ENCODE measurements at regions not wholly inside any gene's neighbourhood (a gene's known extent, or its start where the extent isn't known, plus 50 kb on each side); places are given as distances from the start of the nearest gene placed in this dataset.

DNA sequence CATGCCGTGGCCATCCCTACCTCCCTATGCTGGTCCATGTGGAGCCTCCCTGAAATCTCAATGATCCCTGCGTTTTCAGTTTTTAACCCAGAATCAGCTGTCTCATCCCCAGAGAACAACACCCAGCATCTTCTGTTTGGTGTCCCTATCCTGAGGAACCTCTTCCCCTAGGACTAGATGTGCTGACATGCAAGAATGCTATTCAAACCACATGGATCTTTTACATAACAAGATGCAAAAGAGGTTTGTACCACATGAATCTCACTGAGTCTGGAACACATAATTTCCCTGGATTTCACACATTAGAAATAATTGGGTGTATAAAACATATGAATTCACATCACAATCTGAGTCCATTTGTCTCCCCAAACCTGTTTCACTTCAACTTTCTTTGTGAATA lies 174.6 kb upstream of the NECTIN3 start:
- intact Hi-C loops (cut with DNase I), result no loop called here
- Histone ChIP-seq H3K36me3 (no peaks in the 10 kb centered on the region), H3K4me1 (no peaks in the 10 kb centered on the region), H3K4me3 (no peak overlapping the region), H3K27me3 (no peaks in the 10 kb centered on the region), H3K27ac (no peak overlapping the region), H3K9me3 (no peaks in the 10 kb centered on the region)
- DNase-seq (ENCODE audit: low spot score in 2 of 2), result no peak
- TF ChIP-seq, protein P1, sequence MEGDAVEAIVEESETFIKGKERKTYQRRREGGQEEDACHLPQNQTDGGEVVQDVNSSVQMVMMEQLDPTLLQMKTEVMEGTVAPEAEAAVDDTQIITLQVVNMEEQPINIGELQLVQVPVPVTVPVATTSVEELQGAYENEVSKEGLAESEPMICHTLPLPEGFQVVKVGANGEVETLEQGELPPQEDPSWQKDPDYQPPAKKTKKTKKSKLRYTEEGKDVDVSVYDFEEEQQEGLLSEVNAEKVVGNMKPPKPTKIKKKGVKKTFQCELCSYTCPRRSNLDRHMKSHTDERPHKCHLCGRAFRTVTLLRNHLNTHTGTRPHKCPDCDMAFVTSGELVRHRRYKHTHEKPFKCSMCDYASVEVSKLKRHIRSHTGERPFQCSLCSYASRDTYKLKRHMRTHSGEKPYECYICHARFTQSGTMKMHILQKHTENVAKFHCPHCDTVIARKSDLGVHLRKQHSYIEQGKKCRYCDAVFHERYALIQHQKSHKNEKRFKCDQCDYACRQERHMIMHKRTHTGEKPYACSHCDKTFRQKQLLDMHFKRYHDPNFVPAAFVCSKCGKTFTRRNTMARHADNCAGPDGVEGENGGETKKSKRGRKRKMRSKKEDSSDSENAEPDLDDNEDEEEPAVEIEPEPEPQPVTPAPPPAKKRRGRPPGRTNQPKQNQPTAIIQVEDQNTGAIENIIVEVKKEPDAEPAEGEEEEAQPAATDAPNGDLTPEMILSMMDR (IDR thresholded peaks at IDR 0.05), result no peak

DNA sequence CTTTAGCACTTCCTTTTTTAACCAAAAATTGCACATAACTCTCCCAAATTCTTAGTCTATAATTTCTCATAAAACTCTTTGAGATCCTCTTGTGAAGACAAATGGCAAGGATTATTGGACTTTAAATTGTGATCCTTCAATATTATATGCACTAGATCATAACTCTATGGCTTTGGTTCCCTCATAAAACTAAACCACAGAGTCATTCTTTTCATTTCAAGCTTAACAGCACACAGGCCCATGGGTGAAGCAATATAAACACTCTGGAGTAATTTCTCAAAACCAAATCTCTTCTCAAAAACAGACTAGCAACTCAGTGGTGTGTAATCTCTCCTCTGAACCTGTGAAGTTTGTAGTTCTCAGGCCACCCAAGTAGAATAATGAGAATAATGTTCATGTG lies 171.0 kb upstream of the NECTIN3 start:
- H3K27me3 ChIP-seq, result no peaks in the 10 kb centered on the region
- no peak for DNase-seq (ENCODE audit: low spot score in 2 of 2)

DNA sequence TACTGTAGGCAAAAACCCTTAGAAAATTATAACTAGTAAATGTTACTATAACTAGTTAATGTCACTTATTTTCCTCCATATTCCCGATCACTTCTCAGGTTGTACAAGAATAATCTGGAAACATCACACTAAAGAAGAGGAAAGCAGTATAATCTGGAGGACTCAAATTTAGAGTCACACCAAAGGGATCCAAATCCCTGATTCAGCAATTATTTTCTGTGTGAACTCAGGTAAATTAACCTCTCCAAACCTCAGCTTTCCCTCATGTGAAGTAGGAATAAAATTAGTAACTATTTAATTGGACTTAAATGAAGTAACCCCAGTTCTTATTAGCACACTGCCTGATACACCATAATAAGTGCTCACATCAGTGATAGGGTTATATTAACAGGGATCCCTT lies 170.1 kb upstream of the NECTIN3 start:
- Histone ChIP-seq H3K4me1 (no peaks in the 10 kb centered on the region), H3K27ac (no peak overlapping the region), H3K27me3 (no peaks in the 10 kb centered on the region), H3K36me3 (no peaks in the 10 kb centered on the region), H3K4me3 (no peak overlapping the region), H3K9me3 (no peaks in the 10 kb centered on the region)
- DNase-seq (ENCODE audit: low spot score in 2 of 2), result no peak
- TF ChIP-seq, protein P1 (IDR thresholded peaks at IDR 0.05), result no peak
- intact Hi-C loops (cut with DNase I), result no loop called here

More for the DNA sequence above, 171.0 kb upstream of the NECTIN3 start:
- no peak overlapping the region for H3K27ac ChIP-seq
- no peaks in the 10 kb centered on the region for H3K4me1 ChIP-seq
- no peaks in the 10 kb centered on the region for H3K36me3 ChIP-seq
- intact Hi-C loops (cut with DNase I), result no loop called here
- H3K9me3 ChIP-seq, result no peaks in the 10 kb centered on the region
- H3K4me3 ChIP-seq, result no peak overlapping the region
- TF ChIP-seq, protein P1 (IDR thresholded peaks at IDR 0.05), result no peak

DNA sequence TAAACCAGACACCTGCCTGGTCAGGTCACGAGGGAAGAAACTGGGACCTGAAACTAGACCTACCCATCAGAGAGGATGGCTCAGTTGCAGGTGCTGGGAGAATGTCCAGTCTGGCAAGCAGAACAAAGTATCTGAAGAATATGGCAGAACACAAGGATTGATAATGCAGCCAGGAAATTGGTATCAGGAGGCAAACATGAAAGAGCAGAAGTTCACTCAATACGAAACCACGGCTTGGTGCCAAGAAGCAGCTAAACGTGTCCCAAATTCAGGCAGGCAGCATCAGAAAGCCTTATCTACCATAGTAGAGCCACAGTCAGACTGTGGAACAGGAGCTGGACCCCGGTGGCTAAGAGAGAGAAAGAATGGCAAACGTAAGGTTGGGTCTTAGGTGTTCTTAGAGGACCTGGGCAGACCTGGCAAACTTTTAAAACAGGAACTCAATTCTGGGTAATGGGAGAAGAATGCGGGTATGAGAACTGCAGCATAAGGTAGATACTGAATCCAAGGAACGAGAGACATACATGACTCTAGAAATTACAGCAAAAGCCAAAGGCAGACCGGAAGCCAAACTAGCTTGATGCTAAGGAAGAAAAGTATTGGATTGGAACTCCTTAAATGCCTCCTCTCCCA lies 169.0 kb upstream of the NECTIN3 start:
- no peaks in the 10 kb centered on the region for H3K27me3 ChIP-seq
- TF ChIP-seq, protein P1 (IDR thresholded peaks at IDR 0.05), result no peak
- no peak overlapping the region for H3K27ac ChIP-seq
- no peaks in the 10 kb centered on the region for H3K9me3 ChIP-seq
- H3K4me1 ChIP-seq, result no peaks in the 10 kb centered on the region
- intact Hi-C loops (cut with DNase I), result no loop called here
- H3K36me3 ChIP-seq, result no peaks in the 10 kb centered on the region
- DNase-seq (ENCODE audit: low spot score in 2 of 2), result no peak
- H3K4me3 ChIP-seq, result no peak overlapping the region

DNA sequence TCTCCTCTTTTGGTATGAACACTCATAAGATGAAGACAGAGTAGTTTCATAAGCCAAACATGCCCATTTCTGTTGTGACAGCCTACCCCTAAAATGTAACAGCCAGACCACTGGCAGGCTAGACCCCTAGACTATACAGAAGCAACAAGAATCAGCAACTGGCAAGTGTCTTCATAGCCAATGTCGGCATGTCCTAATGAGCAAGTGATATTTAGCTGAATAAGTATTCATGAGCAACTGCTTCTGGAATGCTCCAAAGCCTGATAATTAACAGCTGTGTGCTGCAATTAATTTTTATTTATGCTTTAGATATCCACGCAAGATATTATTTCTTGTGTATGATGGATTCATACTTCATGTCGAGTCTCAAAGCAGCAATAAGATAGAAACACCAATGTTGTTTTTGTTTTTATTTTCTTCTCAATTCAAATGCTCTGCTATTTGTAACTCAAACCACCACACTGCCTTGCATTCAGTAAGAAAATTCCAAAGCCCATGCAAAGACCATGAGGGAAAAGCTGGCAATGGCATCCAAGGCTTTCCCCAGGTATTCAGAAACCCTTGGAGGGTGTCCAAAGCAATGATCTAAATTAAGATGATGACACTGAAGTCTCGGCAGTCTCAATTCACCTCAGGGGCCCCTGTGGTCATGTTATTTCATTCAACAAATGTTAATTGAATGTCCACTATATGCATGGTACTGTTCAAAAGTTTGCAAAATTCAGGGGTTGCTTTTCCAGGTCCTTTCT lies 167.7 kb upstream of the NECTIN3 start:
- Histone ChIP-seq H3K4me3 (no peak overlapping the region), H3K9me3 (no peaks in the 10 kb centered on the region), H3K36me3 (no peaks in the 10 kb centered on the region), H3K4me1 (no peaks in the 10 kb centered on the region), H3K27me3 (no peaks in the 10 kb centered on the region), H3K27ac (no peak overlapping the region)
- intact Hi-C loops (cut with DNase I), result no loop called here
- no peak for DNase-seq (ENCODE audit: low spot score in 2 of 2)
- TF ChIP-seq, protein P1 (IDR thresholded peaks at IDR 0.05), result no peak
